ENCODE measurements at regions not wholly inside any gene's neighbourhood (a gene's known extent, or its start where the extent isn't known, plus 50 kb on each side); places are given as distances from the start of the nearest gene placed in this dataset.

GRCh38 chr18:11412811-11413210, 196.6 kb upstream of the SLC35G4 start:
- H3K4me1 ChIP-seq (ENCODE audit: insufficient read depth) = peaks cover 6% of the 10 kb centered on the region

More at GRCh38 chr18:11412811-11413210, 196.6 kb upstream of the SLC35G4 start:
- H3K4me1 Mint-ChIP-seq = peaks cover 17% of the 10 kb centered on the region; the same call in 2 of the 3 replicates
- Histone ChIP-seq H4K20me1 (replicated peaks; ENCODE audit: insufficient read depth) (no peaks in the 10 kb centered on the region), H3K4me2 (no peak overlapping the region), H2AFZ (no peak overlapping the region), H3K79me2 (replicated peaks; ENCODE audit: insufficient read depth) (no peaks in the 10 kb centered on the region), H3K36me3 (ENCODE audit: insufficient read depth) (no peaks in the 10 kb centered on the region), H3K4me3 (no peak overlapping the region), H3K27me3 (ENCODE audit: insufficient read depth) (no peaks in the 10 kb centered on the region), H3K9me2 (ENCODE audit: insufficient read depth) (peaks cover 4% of the 10 kb centered on the region; the same call in 1 of the 2 replicates), H3K27ac (ENCODE audit: low read depth) (no peak overlapping the region), H3F3A (replicated peaks; ENCODE audit: low read depth) (no peaks in the 10 kb centered on the region)
- H3K36me3 Mint-ChIP-seq (ENCODE audit: low read depth) = no peaks in the 10 kb centered on the region
- TF ChIP-seq NANOG (IDR thresholded peaks at IDR 0.05; ENCODE audit: borderline replicate concordance) = no peak
- TF ChIP-seq ZNF462 (CRISPR knock-in tag; IDR thresholded peaks at IDR 0.05) = no peak
- no peak for TF ChIP-seq JUNB (IDR thresholded peaks at IDR 0.05; ENCODE audit: unreplicated experiment)
- no peak for TF ChIP-seq CREB1 (CRISPR knock-in tag; IDR thresholded peaks at IDR 0.05; ENCODE audit: low read depth)
- no peak for TF ChIP-seq EZH2 (IDR thresholded peaks at IDR 0.05; ENCODE audit: low read depth, unreplicated experiment)
- TF ChIP-seq ETS1 (IDR thresholded peaks at IDR 0.05) = no peak
- no peak for TF ChIP-seq EZH2phosphoT487 (IDR thresholded peaks at IDR 0.05; ENCODE audit: unreplicated experiment)
- no peak for TF ChIP-seq ZNF114 (CRISPR knock-in tag; IDR thresholded peaks at IDR 0.05)
- TF ChIP-seq ZNF331 (CRISPR knock-in tag; IDR thresholded peaks at IDR 0.05; ENCODE audit: low read depth) = no peak
- no peak for TF ChIP-seq REST (IDR thresholded peaks at IDR 0.05; ENCODE audit: unreplicated experiment)
- no peak for TF ChIP-seq CTCF (conservative IDR thresholded peaks at IDR 0.05; ENCODE audit: low read depth in 2 of 2)
- TF ChIP-seq STAT1 (IDR thresholded peaks at IDR 0.05; ENCODE audit: unreplicated experiment) = no peak
- TF ChIP-seq POLR2AphosphoS5 (IDR thresholded peaks at IDR 0.05; ENCODE audit: low read depth) = no peak
- no peak for ATAC-seq
- DNase-seq (ENCODE audit: low spot score) = no peak
- no peak overlapping the region for H3K27ac Mint-ChIP-seq
- H3K9me3 Mint-ChIP-seq = no peaks in the 10 kb centered on the region
- peaks cover 2% of the 10 kb centered on the region for H3K27me3 Mint-ChIP-seq (ENCODE audit: insufficient read depth, low read depth, poor library complexity)
- no peak overlapping the region for H3K4me3 Mint-ChIP-seq
